T-cell (primary cell): ENCODE measurements at regions not wholly inside any gene's neighbourhood (a gene's known extent, or its start where the extent isn't known, plus 50 kb on each side); places are given as distances from the start of the nearest gene placed in this dataset.
"Not testable (repeated sequence)": the region's sequence is repeated elsewhere in the genome, so short reads cannot be mapped to it uniquely, and the experiment has no call there.

Source experiments
- ATAC-seq, 4 experiments: fragments of 200-7000 bp in 3 of 4; fragments of 150-1000 bp in 1 of 4; cut with Tn5 transposase; replicated peaks in 1 of 4; 1 replicate in 3 of 4; 2 replicates in 1 of 4; pipeline ENCODE4 v1.10.0; 2021; ENCODE audit warnings: moderate library complexity in 3 of 4, mild to moderate bottlenecking in 2 of 4, moderate number of reproducible peaks in 1 of 4
- CTCF ChIA-PET, 2 donors: fragments of 300-600 bp; sonication (Branson Sonifier 250); formaldehyde crosslinking; loops; one replicate each; lab custom pipeline; 2022; ENCODE audit warnings: antibody characterized with exemption in 2 of 2; lab: Charles Lee
- POLR2A ChIA-PET, 2 donors: fragments of 300-600 bp; sonication (Branson Sonifier 250); formaldehyde crosslinking; loops; one replicate each; lab custom pipeline; 2022; ENCODE audit warnings: antibody characterized with exemption in 2 of 2; lab: Charles Lee
- DNase-seq, 35 experiments: peaks; one replicate each; pipeline versions ENCODE4 v3.0.0 to v3.0.0-alpha.2; 2013 to 2023
- H3K27ac ChIP-seq: one replicate; pipeline ENCODE4 v1.5.1; 2013; ENCODE audit warnings: low read length
- H3K27me3 ChIP-seq, 2 experiments: replicated peaks in 1 of 2; 1 replicate in 1 of 2; 2 replicates in 1 of 2; pipeline versions ENCODE4 v1.6.1 to v1.7.0; 2013; ENCODE audit warnings: low read length in 1 of 2, mixed read lengths in 1 of 2; ENCODE audit not compliant: control insufficient read depth in 2 of 2, insufficient read depth in 2 of 2; ENCODE audit errors: extremely low read depth in 1 of 2
- H3K36me3 ChIP-seq, 2 donors: 1 replicate in 1 of 2; 2 replicates in 1 of 2; pipeline versions ENCODE4 v1.6.1 to v1.7.0; 2013; ENCODE audit warnings: low read length in 1 of 2; ENCODE audit not compliant: control insufficient read depth in 2 of 2, insufficient read depth in 1 of 2; ENCODE audit errors: extremely low read depth in 1 of 2
- H3K4me1 ChIP-seq, 2 experiments: 1 replicate in 1 of 2; 2 replicates in 1 of 2; pipeline versions ENCODE4 v1.6.1 to v1.7.0; 2013; ENCODE audit warnings: low read length in 2 of 2, mixed read lengths in 1 of 2; ENCODE audit not compliant: insufficient read depth in 2 of 2, control insufficient read depth in 1 of 2; ENCODE audit errors: extremely low read depth in 1 of 2
- H3K4me3 ChIP-seq, 2 donors: 1 replicate in 1 of 2; 2 replicates in 1 of 2; pipeline versions ENCODE4 v1.5.1 to v1.7.0; 2013; ENCODE audit warnings: mild to moderate bottlenecking in 2 of 2, low read length in 1 of 2, moderate library complexity in 1 of 2; ENCODE audit not compliant: control insufficient read depth in 1 of 2; ENCODE audit errors: extremely low read depth in 1 of 2
- H3K9me3 ChIP-seq: 2 replicates; pipeline ENCODE4 v1.7.0; 2013
- H3K27ac Mint-ChIP-seq, 2 donors: one replicate each; pipeline ENCODE4 v1.8.0; 2020 to 2021; ENCODE audit warnings: mild to moderate bottlenecking in 2 of 2, mixed read lengths in 2 of 2
- H3K27me3 Mint-ChIP-seq, 2 donors: one replicate each; pipeline ENCODE4 v1.8.0; 2021 to 2022; ENCODE audit warnings: mixed read lengths in 2 of 2
- H3K36me3 Mint-ChIP-seq: one replicate; pipeline ENCODE4 v1.8.0; 2021; ENCODE audit warnings: mixed read lengths
- H3K4me1 Mint-ChIP-seq, 3 donors: one replicate each; pipeline ENCODE4 v1.8.0; 2020 to 2022; ENCODE audit warnings: mixed read lengths in 3 of 3, mild to moderate bottlenecking in 1 of 3
- H3K4me3 Mint-ChIP-seq, 3 donors: one replicate each; pipeline ENCODE4 v1.8.0; 2020 to 2022; ENCODE audit warnings: mild to moderate bottlenecking in 3 of 3, mixed read lengths in 3 of 3, moderate library complexity in 3 of 3
- H3K9me3 Mint-ChIP-seq, 3 donors: one replicate each; pipeline ENCODE4 v1.8.0; 2020 to 2022; ENCODE audit warnings: mixed read lengths in 3 of 3
- WGBS: methylation state at CpG from one replicate; pipeline ENCODE4 v1.1.5; 2013; ENCODE audit warnings: missing lambda C conversion rate; ENCODE audit not compliant: insufficient coverage; 5-methylcytosine and 5-hydroxymethylcytosine counted together

- Mint-ChIP-seq H3K9me3 (no peaks in the 10 kb centered on the region), H3K27me3 (no peaks in the 10 kb centered on the region), H3K36me3 (peaks cover 21% of the 10 kb centered on the region), H3K27ac (no peak overlapping the region), H3K4me3 (no peak overlapping the region), H3K4me1 (peaks cover 0 to 18% (median 10%) of the 10 kb centered on the region in 3 donors)
- Histone ChIP-seq H3K4me1 (no peaks in the 10 kb centered on the region), H3K36me3 (peaks cover 0 to 3% of the 10 kb centered on the region in 2 donors), H3K4me3 (no peak overlapping the region), H3K27ac (no peak overlapping the region), H3K9me3 (no peaks in the 10 kb centered on the region), H3K27me3 (no peaks in the 10 kb centered on the region)
- WGBS = 59% methylated on average over 4 of the region's 6 CpGs
- ChIA-PET CTCF (no interaction called here), POLR2A (no interaction called here)
- no peak for DNase-seq
- ATAC-seq = no peak
Measured at GRCh38 chr10:60532696-60533468, 143.2 kb upstream of the ANK3 start.

- H3K4me1 Mint-ChIP-seq = peaks cover 0 to 5% (median 0%) of the 10 kb centered on the region in 3 donors
- no peaks in the 10 kb centered on the region for H3K9me3 Mint-ChIP-seq
- ChIA-PET CTCF (no interaction called here), POLR2A (no interaction called here)
- H3K4me1 ChIP-seq = no peaks in the 10 kb centered on the region
- H3K36me3 Mint-ChIP-seq = peaks cover 25% of the 10 kb centered on the region
- DNase-seq (no peak), ATAC-seq (no peak)
- H3K9me3 ChIP-seq = no peaks in the 10 kb centered on the region
- H3K27me3 ChIP-seq = no peaks in the 10 kb centered on the region
- no peak overlapping the region for H3K4me3 ChIP-seq
- peaks cover 0 to 3% of the 10 kb centered on the region in 2 donors for H3K36me3 ChIP-seq
- H3K27ac Mint-ChIP-seq = no peak overlapping the region
- no peak overlapping the region for H3K27ac ChIP-seq
- H3K27me3 Mint-ChIP-seq = no peaks in the 10 kb centered on the region
- no CpG with 5 or more reads among the region's 2 CpGs for WGBS
- no peak overlapping the region for H3K4me3 Mint-ChIP-seq
Measured at GRCh38 chr10:60531006-60531405, 141.3 kb upstream of the ANK3 start.

- Histone ChIP-seq H3K4me1 (no peaks in the 10 kb centered on the region), H3K27ac (no peak overlapping the region), H3K9me3 (no peaks in the 10 kb centered on the region), H3K4me3 (no peak overlapping the region), H3K36me3 (no peaks in the 10 kb centered on the region), H3K27me3 (no peaks in the 10 kb centered on the region)
- H3K36me3 Mint-ChIP-seq = peaks cover 26% of the 10 kb centered on the region
- no peak for ATAC-seq
- CTCF ChIA-PET = no interaction called here
- H3K4me3 Mint-ChIP-seq = no peak overlapping the region
- 40% methylated on average over 1 of the region's 2 CpGs for WGBS
- no peak for DNase-seq
- POLR2A ChIA-PET = no interaction called here
- H3K27ac Mint-ChIP-seq = no peak overlapping the region
- peaks cover 0 to 3% (median 0%) of the 10 kb centered on the region in 3 donors for H3K4me1 Mint-ChIP-seq
- H3K9me3 Mint-ChIP-seq = peaks cover 0 to 11% (median 5%) of the 10 kb centered on the region in 3 donors
- H3K27me3 Mint-ChIP-seq = no peaks in the 10 kb centered on the region
Measured at GRCh38 chr10:60527676-60528075, 138.0 kb upstream of the ANK3 start.

GRCh38 chr10:60525716-60526585, 136.3 kb upstream of the ANK3 start:
- no peak overlapping the region for H3K4me3 Mint-ChIP-seq
- H3K27me3 Mint-ChIP-seq = no peaks in the 10 kb centered on the region
- peaks cover 0 to 6% (median 0%) of the 10 kb centered on the region in 3 donors for H3K4me1 Mint-ChIP-seq
- no peak overlapping the region for H3K27ac Mint-ChIP-seq
- ATAC-seq (no peak), DNase-seq (no peak)
- Histone ChIP-seq H3K27me3 (no peaks in the 10 kb centered on the region), H3K4me1 (no peaks in the 10 kb centered on the region), H3K4me3 (no peak overlapping the region), H3K36me3 (no peaks in the 10 kb centered on the region), H3K27ac (no peak overlapping the region), H3K9me3 (no peaks in the 10 kb centered on the region)
- H3K9me3 Mint-ChIP-seq = peaks cover 0 to 11% (median 5%) of the 10 kb centered on the region in 3 donors
- WGBS = no CpG with 5 or more reads among the region's 9 CpGs
- peaks cover 20% of the 10 kb centered on the region for H3K36me3 Mint-ChIP-seq
- ChIA-PET POLR2A (no interaction called here), CTCF (no interaction called here)

- DNase-seq (no peak), ATAC-seq (no peak)
- Mint-ChIP-seq H3K36me3 (peaks cover 20% of the 10 kb centered on the region), H3K9me3 (peaks cover 0 to 11% (median 5%) of the 10 kb centered on the region in 3 donors), H3K27me3 (no peaks in the 10 kb centered on the region), H3K4me3 (no peak overlapping the region), H3K4me1 (peaks cover 0 to 6% (median 0%) of the 10 kb centered on the region in 3 donors), H3K27ac (no peak overlapping the region)
- WGBS = 76% methylated on average over 3 of the region's 4 CpGs
- ChIA-PET POLR2A (no interaction called here), CTCF (no interaction called here)
- Histone ChIP-seq H3K4me1 (no peaks in the 10 kb centered on the region), H3K27me3 (no peaks in the 10 kb centered on the region), H3K9me3 (no peaks in the 10 kb centered on the region), H3K4me3 (no peak overlapping the region), H3K36me3 (no peaks in the 10 kb centered on the region), H3K27ac (no peak overlapping the region)
Measured at GRCh38 chr10:60524541-60524940, 134.9 kb upstream of the ANK3 start.

- no CpG with 5 or more reads among the region's 4 CpGs for WGBS
- not testable (repeated sequence) for H3K4me1 ChIP-seq, ATAC-seq
Measured at GRCh38 chr10:60523371-60523770, 133.7 kb upstream of the ANK3 start.

More at GRCh38 chr10:60523371-60523770, 133.7 kb upstream of the ANK3 start:
- H3K27me3 Mint-ChIP-seq, H3K9me3 ChIP-seq, H3K27ac Mint-ChIP-seq, H3K27me3 ChIP-seq, CTCF ChIA-PET, H3K27ac ChIP-seq, H3K4me1 Mint-ChIP-seq, H3K36me3 ChIP-seq, DNase-seq, H3K4me3 Mint-ChIP-seq, H3K4me3 ChIP-seq, POLR2A ChIA-PET: not testable (repeated sequence)
- peaks cover 0 to 11% (median 5%) of the 10 kb centered on the region in 3 donors for H3K9me3 Mint-ChIP-seq
- peaks cover 22% of the 10 kb centered on the region for H3K36me3 Mint-ChIP-seq
